ENCODE measurements at regions not wholly inside any gene's neighbourhood (a gene's known extent, or its start where the extent isn't known, plus 50 kb on each side); places are given as distances from the start of the nearest gene placed in this dataset.

DNA sequence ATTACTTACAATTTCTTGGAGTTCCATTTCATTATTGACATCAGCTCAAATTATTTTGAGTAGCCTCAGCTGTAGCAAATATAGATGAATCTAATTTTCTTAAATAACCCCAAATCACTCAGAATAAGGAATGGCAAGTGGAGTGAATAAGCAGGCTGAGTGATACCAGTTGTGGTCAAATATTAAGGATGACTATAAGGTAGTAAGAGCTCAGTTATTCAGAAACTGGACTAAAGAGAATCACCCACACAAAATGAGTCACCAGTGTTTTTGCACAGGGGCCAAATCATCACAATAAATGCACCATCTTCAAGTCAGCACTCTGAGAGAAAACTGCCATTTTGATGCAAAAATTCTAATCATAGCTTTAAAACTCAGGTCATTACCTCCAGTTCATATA lies 128.9 kb upstream of the TARS1 start:
- TF ChIP-seq, protein P1, sequence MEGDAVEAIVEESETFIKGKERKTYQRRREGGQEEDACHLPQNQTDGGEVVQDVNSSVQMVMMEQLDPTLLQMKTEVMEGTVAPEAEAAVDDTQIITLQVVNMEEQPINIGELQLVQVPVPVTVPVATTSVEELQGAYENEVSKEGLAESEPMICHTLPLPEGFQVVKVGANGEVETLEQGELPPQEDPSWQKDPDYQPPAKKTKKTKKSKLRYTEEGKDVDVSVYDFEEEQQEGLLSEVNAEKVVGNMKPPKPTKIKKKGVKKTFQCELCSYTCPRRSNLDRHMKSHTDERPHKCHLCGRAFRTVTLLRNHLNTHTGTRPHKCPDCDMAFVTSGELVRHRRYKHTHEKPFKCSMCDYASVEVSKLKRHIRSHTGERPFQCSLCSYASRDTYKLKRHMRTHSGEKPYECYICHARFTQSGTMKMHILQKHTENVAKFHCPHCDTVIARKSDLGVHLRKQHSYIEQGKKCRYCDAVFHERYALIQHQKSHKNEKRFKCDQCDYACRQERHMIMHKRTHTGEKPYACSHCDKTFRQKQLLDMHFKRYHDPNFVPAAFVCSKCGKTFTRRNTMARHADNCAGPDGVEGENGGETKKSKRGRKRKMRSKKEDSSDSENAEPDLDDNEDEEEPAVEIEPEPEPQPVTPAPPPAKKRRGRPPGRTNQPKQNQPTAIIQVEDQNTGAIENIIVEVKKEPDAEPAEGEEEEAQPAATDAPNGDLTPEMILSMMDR (IDR thresholded peaks at IDR 0.05), result no peak
- no peak for TF ChIP-seq POLR2A (IDR thresholded peaks at IDR 0.05; ENCODE audit: low read depth)

All from esophagus muscularis mucosa (tissue), 3 donors.